Gastrocnemius medialis (tissue), 4 donors: ENCODE measurements at regions not wholly inside any gene's neighbourhood (a gene's known extent, or its start where the extent isn't known, plus 50 kb on each side); places are given as distances from the start of the nearest gene placed in this dataset.

ENCODE experiments used
- ATAC-seq, 2 donors: fragments of 150-250 bp; one replicate each; pipeline ENCODE4 v1.9.1; 2016
- DNase-seq, 2 donors: peaks; one replicate each; pipeline ENCODE4 v3.0.0-alpha.2; 2019
- H3K27ac ChIP-seq, 4 donors: fragments of 200-600 bp; sonication (generic); 1 replicate in 1 of 4; 2 replicates in 3 of 4; pipeline ENCODE4 v1.5.1; 2016 to 2018; ENCODE audit warnings: mild to moderate bottlenecking in 2 of 4, moderate library complexity in 1 of 4
- H3K27me3 ChIP-seq, 3 donors: fragments of 200-600 bp; sonication (generic) in 2 of 3; 1 replicate in 1 of 3; 2 replicates in 2 of 3; pipeline versions ENCODE4 v1.5.1 to v1.6.0; 2016 to 2019; ENCODE audit warnings: mild to moderate bottlenecking in 1 of 3, moderate library complexity in 1 of 3
- H3K36me3 ChIP-seq, 2 donors: fragments of 200-600 bp; sonication (generic) in 1 of 2; one replicate each; pipeline ENCODE4 v1.5.1; 2017 to 2018
- H3K4me1 ChIP-seq, 2 donors: fragments of 200-600 bp; sonication (generic) in 1 of 2; one replicate each; pipeline ENCODE4 v1.5.1; 2016 to 2017; ENCODE audit warnings: mild to moderate bottlenecking in 2 of 2
- H3K4me3 ChIP-seq, 4 donors: fragments of 200-600 bp; sonication (generic) in 3 of 4; 1 replicate in 1 of 4; 2 replicates in 3 of 4; pipeline ENCODE4 v1.5.1; 2016 to 2019; ENCODE audit warnings: mild to moderate bottlenecking in 2 of 4
- H3K9me3 ChIP-seq, 3 donors: fragments of 200-600 bp; sonication (generic) in 2 of 3; 1 replicate in 1 of 3; 2 replicates in 2 of 3; pipeline ENCODE4 v1.5.1; 2016 to 2019
- CTCF ChIP-seq, 5 experiments: fragments of 450-650 bp in 3 of 5; fragments of 200-600 bp in 2 of 5; sonication (generic) in 2 of 5; IDR thresholded peaks in 4 of 5; conservative IDR thresholded peaks in 1 of 5; 1 replicate in 4 of 5; 2 replicates in 1 of 5; pipeline ENCODE4 v1.5.1; 2016 to 2019; ENCODE audit warnings: antibody characterized with exemption in 5 of 5, mild to moderate bottlenecking in 3 of 5, moderate library complexity in 3 of 5
- POLR2A ChIP-seq, 2 donors: fragments of 450-650 bp; IDR thresholded peaks; one replicate each; pipeline ENCODE4 v1.6.1; 2017; ENCODE audit warnings: antibody characterized with exemption in 2 of 2, mild to moderate bottlenecking in 2 of 2, moderate library complexity in 2 of 2
- in situ Hi-C, 4 donors: fragments of 200-750 bp; cut with MboI; loops; one replicate each; pipeline versions ENCODE4 v1.15.0 to v1.8.0; 2017; ENCODE audit warnings: low sequenced_read_pairs in 4 of 4
- intact Hi-C: fragments of 100-400 bp; cut with DNase I; formaldehyde crosslinking; loops from one replicate; pipeline ENCODE4 v1.15.1; 2023; ENCODE audit warnings: low total_unique reads

- in situ Hi-C loops: no loop called here
- Histone ChIP-seq H3K4me1 (no peaks in the 10 kb centered on the region), H3K36me3 (no peaks in the 10 kb centered on the region), H3K9me3 (no peaks in the 10 kb centered on the region), H3K27me3 (no peaks in the 10 kb centered on the region), H3K27ac (no peak overlapping the region), H3K4me3 (no peak overlapping the region)
- intact Hi-C loops: no loop called here
- no peak for DNase-seq
- no peak for ATAC-seq
- TF ChIP-seq CTCF (IDR thresholded peaks at IDR 0.05 in 4 of 5, conservative IDR thresholded peaks at IDR 0.05 in 1 of 5): no peak
- no peak for TF ChIP-seq POLR2A (IDR thresholded peaks at IDR 0.05)
Observed at GRCh38 chr7:96831446-96831845, 121.8 kb upstream of the SEM1 start.

GRCh38 chr7:96832092-96832662, 122.5 kb upstream of the SEM1 start:
- no peak overlapping the region for H3K27ac ChIP-seq
- TF ChIP-seq CTCF (IDR thresholded peaks at IDR 0.05 in 4 of 5, conservative IDR thresholded peaks at IDR 0.05 in 1 of 5): no peak
- no peak for TF ChIP-seq POLR2A (IDR thresholded peaks at IDR 0.05)
- H3K9me3 ChIP-seq: no peaks in the 10 kb centered on the region
- H3K36me3 ChIP-seq: no peaks in the 10 kb centered on the region
- H3K27me3 ChIP-seq: no peaks in the 10 kb centered on the region
- H3K4me1 ChIP-seq: no peaks in the 10 kb centered on the region
- intact Hi-C loops (no loop called here), in situ Hi-C loops (no loop called here)
- DNase-seq (no peak), ATAC-seq (no peak)
- no peak overlapping the region for H3K4me3 ChIP-seq

GRCh38 chr7:96833676-96834453, 124.2 kb upstream of the SEM1 start:
- Histone ChIP-seq H3K9me3 (no peaks in the 10 kb centered on the region), H3K27ac (no peak overlapping the region), H3K4me3 (no peak overlapping the region), H3K4me1 (no peaks in the 10 kb centered on the region), H3K27me3 (no peaks in the 10 kb centered on the region), H3K36me3 (no peaks in the 10 kb centered on the region)
- TF ChIP-seq CTCF (IDR thresholded peaks at IDR 0.05 in 4 of 5, conservative IDR thresholded peaks at IDR 0.05 in 1 of 5) (no peak), POLR2A (IDR thresholded peaks at IDR 0.05) (no peak)
- DNase-seq (no peak), ATAC-seq (no peak)
- in situ Hi-C loops: no loop called here
- intact Hi-C loops: no loop called here

GRCh38 chr7:96836456-96836855, 126.8 kb upstream of the SEM1 start:
- Histone ChIP-seq H3K4me3 (no peak overlapping the region), H3K27ac (no peak overlapping the region), H3K9me3 (no peaks in the 10 kb centered on the region), H3K27me3 (no peaks in the 10 kb centered on the region), H3K4me1 (no peaks in the 10 kb centered on the region), H3K36me3 (no peaks in the 10 kb centered on the region)
- in situ Hi-C loops: no loop called here
- TF ChIP-seq CTCF (IDR thresholded peaks at IDR 0.05 in 4 of 5, conservative IDR thresholded peaks at IDR 0.05 in 1 of 5) (no peak), POLR2A (IDR thresholded peaks at IDR 0.05) (no peak)
- no peak for ATAC-seq
- intact Hi-C loops: no loop called here
- DNase-seq: no peak
